Neural cell (in vitro differentiated cells): ENCODE measurements at regions not wholly inside any gene's neighbourhood (a gene's known extent, or its start where the extent isn't known, plus 50 kb on each side); places are given as distances from the start of the nearest gene placed in this dataset.

Source experiments
- H2AFZ ChIP-seq: fragments of 200-600, 300-800 bp; sonication (generic), shearing (Covaris generic); 2 replicates; pipeline ENCODE4 v1.6.0; 2014; ENCODE audit warnings: low read depth, mild to moderate bottlenecking, antibody characterized with exemption, low read length, moderate library complexity
- H3F3A ChIP-seq: fragments of 200-600 bp; shearing (Covaris generic); 2 replicates; pipeline ENCODE4 v1.6.1; 2016; ENCODE audit warnings: mild to moderate bottlenecking, moderate library complexity, mixed read lengths, antibody characterized with exemption, low read length; ENCODE audit not compliant: insufficient read depth, poor library complexity, severe bottlenecking
- H3K27ac ChIP-seq: fragments of 200-600, 300-800 bp; sonication (generic), shearing (Covaris generic); 2 replicates; pipeline ENCODE4 v1.5.1; 2014; ENCODE audit warnings: mild to moderate bottlenecking, low read length, moderate library complexity
- H3K27me3 ChIP-seq: fragments of 300-800, 200-600 bp; sonication (generic), shearing (Covaris generic); 2 replicates; pipeline ENCODE4 v1.6.0; 2014; ENCODE audit warnings: mild to moderate bottlenecking, low read depth, low read length, moderate library complexity; ENCODE audit not compliant: insufficient read depth
- H3K36me3 ChIP-seq: fragments of 300-800, 200-600 bp; sonication (generic), shearing (Covaris generic); 2 replicates; pipeline ENCODE4 v1.5.1; 2014; ENCODE audit warnings: mild to moderate bottlenecking, antibody characterized with exemption, low read length, moderate library complexity; ENCODE audit not compliant: insufficient read depth
- H3K4me2 ChIP-seq: fragments of 300-800, 200-600 bp; sonication (generic), shearing (Covaris generic); 2 replicates; pipeline ENCODE4 v1.6.0; 2014; ENCODE audit warnings: mild to moderate bottlenecking, low read length
- H3K4me3 ChIP-seq: fragments of 300-800, 200-600 bp; sonication (generic), shearing (Covaris generic); 2 replicates; pipeline ENCODE4 v1.5.1; 2014; ENCODE audit warnings: mild to moderate bottlenecking, low read length, moderate library complexity
- H3K79me2 ChIP-seq: fragments of 200-600 bp; shearing (Covaris generic); replicated peaks from 2 replicates; pipeline ENCODE4 v1.6.0; 2014; ENCODE audit warnings: mild to moderate bottlenecking, low read length, moderate library complexity; ENCODE audit not compliant: insufficient read depth
- H3K9ac ChIP-seq: fragments of 300-800, 200-600 bp; sonication (generic), shearing (Covaris generic); 2 replicates; pipeline ENCODE4 v1.6.1; 2016; ENCODE audit warnings: mild to moderate bottlenecking, low read length, mixed read lengths
- H3K9me2 ChIP-seq: fragments of 200-600 bp; shearing (Covaris generic); 2 replicates; pipeline ENCODE4 v1.6.1; 2016; ENCODE audit warnings: mild to moderate bottlenecking, low read length, mixed read lengths; ENCODE audit not compliant: insufficient read depth
- H3K9me3 ChIP-seq: fragments of 200-600, 300-800 bp; sonication (generic), shearing (Covaris generic); 2 replicates; pipeline ENCODE4 v1.6.1; 2016; ENCODE audit warnings: mild to moderate bottlenecking, mixed run types, low read length, moderate library complexity, mixed read lengths
- H4K20me1 ChIP-seq: fragments of 200-600 bp; shearing (Covaris generic); 2 replicates; pipeline ENCODE4 v1.6.1; 2016; ENCODE audit warnings: mild to moderate bottlenecking, mixed run types; ENCODE audit not compliant: insufficient read depth
- CTCF ChIP-seq: fragments of 450-650 bp; IDR thresholded peaks from 2 replicates; pipeline ENCODE4 v1.5.1; 2014; ENCODE audit warnings: antibody characterized with exemption, mild to moderate bottlenecking, moderate library complexity; ENCODE audit not compliant: poor library complexity, severe bottlenecking
- EP300 ChIP-seq: fragments of 450-650 bp; conservative IDR thresholded peaks from 2 replicates; pipeline ENCODE4 v1.6.1; 2014; ENCODE audit warnings: antibody characterized with exemption, mild to moderate bottlenecking, moderate library complexity; ENCODE audit not compliant: poor library complexity, severe bottlenecking
- EZH2 ChIP-seq: fragments of 200-600, 300-800 bp; shearing (Covaris generic), sonication (generic); IDR thresholded peaks from 2 replicates; pipeline ENCODE4 v1.6.1; 2014; ENCODE audit warnings: antibody characterized with exemption, low read length, borderline replicate concordance, mild to moderate bottlenecking; ENCODE audit not compliant: insufficient read depth, poor library complexity, severe bottlenecking
- MXI1 ChIP-seq: fragments of 450-650 bp; conservative IDR thresholded peaks from 2 replicates; pipeline ENCODE4 v1.6.1; 2014; ENCODE audit warnings: antibody characterized with exemption, mild to moderate bottlenecking; ENCODE audit not compliant: poor library complexity, severe bottlenecking
- POLR2AphosphoS5 ChIP-seq: IDR thresholded peaks from 2 replicates; pipeline ENCODE4 v1.6.1; 2012
- RAD21 ChIP-seq: fragments of 450-650 bp; conservative IDR thresholded peaks from 2 replicates; pipeline ENCODE4 v1.6.1; 2014; ENCODE audit warnings: antibody characterized with exemption, mild to moderate bottlenecking, moderate library complexity
- REST ChIP-seq: IDR thresholded peaks from 2 replicates; pipeline ENCODE4 v1.6.1; 2012; ENCODE audit warnings: borderline replicate concordance
- SMC3 ChIP-seq: fragments of 450-650 bp; conservative IDR thresholded peaks from 2 replicates; pipeline ENCODE4 v1.6.1; 2014; ENCODE audit warnings: antibody characterized with exemption, mild to moderate bottlenecking, moderate library complexity; ENCODE audit not compliant: poor library complexity
- TAF1 ChIP-seq: IDR thresholded peaks from 2 replicates; pipeline ENCODE4 v1.6.1; 2012; ENCODE audit warnings: low read depth

GRCh38 chr14:49989966-49990365, 97.1 kb downstream of the ARF6 start:
- Histone ChIP-seq H3K9me2 (no peaks in the 10 kb centered on the region), H3K79me2 (no peaks in the 10 kb centered on the region), H3K9me3 (no peaks in the 10 kb centered on the region), H3K27me3 (no peaks in the 10 kb centered on the region), H4K20me1 (no peaks in the 10 kb centered on the region), H3F3A (no peaks in the 10 kb centered on the region), H3K36me3 (no peaks in the 10 kb centered on the region), H3K4me2 (no peak overlapping the region), H3K9ac (no peak overlapping the region), H3K4me3 (no peak overlapping the region), H2AFZ (no peak overlapping the region), H3K27ac (no peak overlapping the region)
- TF ChIP-seq SMC3 = no peak
- no peak for TF ChIP-seq EZH2
- no peak for TF ChIP-seq CTCF
- no peak for TF ChIP-seq POLR2AphosphoS5
- no peak for TF ChIP-seq EP300

GRCh38 chr14:49991491-49991890, 98.6 kb downstream of the ARF6 start:
- Histone ChIP-seq H3K27me3 (no peaks in the 10 kb centered on the region), H3K79me2 (no peaks in the 10 kb centered on the region), H3F3A (no peaks in the 10 kb centered on the region), H3K36me3 (no peaks in the 10 kb centered on the region), H4K20me1 (no peaks in the 10 kb centered on the region), H3K4me2 (no peak overlapping the region), H3K9ac (no peak overlapping the region), H3K4me3 (no peak overlapping the region), H3K9me2 (no peaks in the 10 kb centered on the region), H3K27ac (no peak overlapping the region), H2AFZ (no peak overlapping the region), H3K9me3 (no peaks in the 10 kb centered on the region)
- TF ChIP-seq EP300 (no peak), SMC3 (no peak), POLR2AphosphoS5 (no peak), TAF1 (no peak), EZH2 (no peak), RAD21 (no peak)

- TF ChIP-seq SMC3 (no peak), EZH2 (no peak), MXI1 (no peak), RAD21 (no peak), TAF1 (no peak), POLR2AphosphoS5 (no peak), REST (no peak), EP300 (no peak), CTCF (no peak)
- Histone ChIP-seq H3K9me3 (no peaks in the 10 kb centered on the region), H3K79me2 (no peaks in the 10 kb centered on the region), H3F3A (no peaks in the 10 kb centered on the region), H3K4me2 (no peak overlapping the region), H3K27ac (no peak overlapping the region), H4K20me1 (no peaks in the 10 kb centered on the region), H2AFZ (no peak overlapping the region), H3K9ac (no peak overlapping the region), H3K27me3 (no peaks in the 10 kb centered on the region), H3K36me3 (no peaks in the 10 kb centered on the region), H3K4me3 (no peak overlapping the region), H3K9me2 (no peaks in the 10 kb centered on the region)
These were observed 99.2 kb downstream of the ARF6 start for GRCh38 chr14:49992036-49992435.
